ENCODE measurements at regions not wholly inside any gene's neighbourhood (a gene's known extent, or its start where the extent isn't known, plus 50 kb on each side); places are given as distances from the start of the nearest gene placed in this dataset.

DNA sequence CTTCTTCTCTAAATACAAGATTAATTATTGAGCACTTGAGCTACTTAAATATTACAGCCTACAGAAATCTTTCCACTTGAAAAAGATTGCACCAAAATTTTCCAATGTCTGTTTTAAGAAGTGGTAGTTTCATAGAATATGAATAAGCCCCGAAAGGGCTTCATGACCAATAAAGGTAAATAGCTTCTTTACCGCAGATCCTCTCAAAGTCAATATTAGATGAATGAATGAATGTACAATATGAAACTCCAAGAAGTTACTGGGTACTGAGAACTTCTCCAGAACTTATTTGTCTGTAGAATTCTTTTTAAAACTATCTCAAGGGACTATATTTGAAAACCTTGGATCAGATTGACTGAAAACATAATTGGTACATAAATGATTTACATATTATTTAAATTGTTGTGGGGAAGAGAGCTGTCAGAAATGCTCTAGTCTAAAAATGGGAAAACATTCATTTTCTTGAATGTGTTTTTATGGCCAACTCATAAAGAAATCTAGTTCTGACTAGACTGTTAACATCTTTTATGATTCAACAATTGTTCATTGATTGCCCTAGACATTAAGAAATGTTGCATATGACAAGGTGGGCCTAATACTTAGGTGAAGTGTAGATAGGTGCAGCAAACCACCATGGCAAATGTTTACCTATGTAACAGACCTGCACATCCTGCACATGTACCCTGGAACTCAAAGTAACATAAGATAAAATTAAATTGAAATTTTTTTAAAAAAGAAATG lies 227.0 kb downstream of the SPRY2 start:
- Histone ChIP-seq H3K4me3 (ENCODE audit: low read length in 2 of 2) (no peak overlapping the region), H3K36me3 (ENCODE audit: control insufficient read depth in 2 of 2, insufficient read depth in 2 of 2, low read length in 1 of 2) (no peaks in the 10 kb centered on the region), H3K27ac (ENCODE audit: low read depth in 1 of 2, low read length in 1 of 2) (no peak overlapping the region), H3K9me3 (ENCODE audit: control insufficient read depth in 2 of 2, insufficient read depth in 1 of 2, low read length in 1 of 2) (no peaks in the 10 kb centered on the region), H3K4me1 (ENCODE audit: control insufficient read depth in 2 of 2, insufficient read depth in 2 of 2, low read length in 2 of 2) (no peaks in the 10 kb centered on the region), H3K27me3 (ENCODE audit: control insufficient read depth in 2 of 2, insufficient read depth in 1 of 2, low read length in 1 of 2) (no peaks in the 10 kb centered on the region)
- no peak for DNase-seq (ENCODE audit: low read depth in 6 of 9, low spot score in 9 of 9)
- whole genome bisulfite sequencing, result 96% methylated on average over 2 of the region's 2 CpGs

DNA sequence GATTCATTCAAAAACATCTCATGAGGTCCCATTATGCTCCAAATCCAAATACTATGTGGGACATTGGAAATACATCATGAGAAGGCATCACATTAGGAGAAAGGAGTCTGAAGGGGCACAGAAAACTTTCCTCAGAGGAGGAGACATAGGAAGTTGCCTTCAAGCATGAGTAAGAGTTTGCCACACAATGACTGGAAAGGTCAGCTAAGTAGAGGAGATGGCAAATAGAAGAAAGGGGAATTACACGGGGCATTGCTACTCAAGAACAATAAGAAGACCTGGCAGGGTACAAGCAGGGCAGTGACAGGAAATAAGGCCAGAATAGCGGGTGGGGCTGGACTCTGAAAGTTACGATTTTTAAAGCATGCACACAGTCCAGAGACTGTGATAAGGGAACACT lies 231.6 kb downstream of the SPRY2 start:
- no peak overlapping the region for H3K27ac ChIP-seq (ENCODE audit: low read depth in 1 of 2, low read length in 1 of 2)
- H3K9me3 ChIP-seq (ENCODE audit: control insufficient read depth in 2 of 2, insufficient read depth in 1 of 2, low read length in 1 of 2), result no peaks in the 10 kb centered on the region
- no peak for DNase-seq (ENCODE audit: low read depth in 6 of 9, low spot score in 9 of 9)
- no peaks in the 10 kb centered on the region for H3K27me3 ChIP-seq (ENCODE audit: control insufficient read depth in 2 of 2, insufficient read depth in 1 of 2, low read length in 1 of 2)
- H3K4me1 ChIP-seq (ENCODE audit: control insufficient read depth in 2 of 2, insufficient read depth in 2 of 2, low read length in 2 of 2), result no peaks in the 10 kb centered on the region
- WGBS, result 90% methylated on average over 3 of the region's 3 CpGs
- H3K36me3 ChIP-seq (ENCODE audit: control insufficient read depth in 2 of 2, insufficient read depth in 2 of 2, low read length in 1 of 2), result no peaks in the 10 kb centered on the region
- H3K4me3 ChIP-seq (ENCODE audit: low read length in 2 of 2), result no peak overlapping the region

DNA sequence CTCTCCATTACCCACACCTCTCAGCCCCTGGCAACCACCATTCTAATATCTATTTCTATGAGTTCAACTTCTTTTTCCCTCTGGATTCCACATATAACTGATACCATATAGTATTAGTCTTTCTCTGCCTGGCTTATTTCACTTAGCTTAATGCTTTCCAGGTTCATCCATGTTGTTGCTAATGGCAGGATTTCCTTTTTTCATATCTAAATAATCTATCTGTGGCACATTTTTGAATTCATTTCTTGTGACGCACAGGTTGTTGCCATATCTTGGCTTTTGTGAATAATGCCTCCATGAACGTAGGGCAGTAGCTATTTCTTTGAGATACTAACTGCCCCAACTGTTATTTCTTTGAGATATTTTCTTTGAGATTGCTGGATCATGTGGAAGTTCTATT lies 235.6 kb downstream of the SPRY2 start:
- no peak overlapping the region for H3K4me3 ChIP-seq (ENCODE audit: low read length in 2 of 2)
- no peaks in the 10 kb centered on the region for H3K36me3 ChIP-seq (ENCODE audit: control insufficient read depth in 2 of 2, insufficient read depth in 2 of 2, low read length in 1 of 2)
- H3K9me3 ChIP-seq (ENCODE audit: control insufficient read depth in 2 of 2, insufficient read depth in 1 of 2, low read length in 1 of 2), result no peaks in the 10 kb centered on the region
- whole genome bisulfite sequencing, result 97% methylated on average over 2 of the region's 2 CpGs
- no peaks in the 10 kb centered on the region for H3K27me3 ChIP-seq (ENCODE audit: control insufficient read depth in 2 of 2, insufficient read depth in 1 of 2, low read length in 1 of 2)
- no peaks in the 10 kb centered on the region for H3K4me1 ChIP-seq (ENCODE audit: control insufficient read depth in 2 of 2, insufficient read depth in 2 of 2, low read length in 2 of 2)
- no peak overlapping the region for H3K27ac ChIP-seq (ENCODE audit: low read depth in 1 of 2, low read length in 1 of 2)
- no peak for DNase-seq (ENCODE audit: low read depth in 6 of 9, low spot score in 9 of 9)

DNA sequence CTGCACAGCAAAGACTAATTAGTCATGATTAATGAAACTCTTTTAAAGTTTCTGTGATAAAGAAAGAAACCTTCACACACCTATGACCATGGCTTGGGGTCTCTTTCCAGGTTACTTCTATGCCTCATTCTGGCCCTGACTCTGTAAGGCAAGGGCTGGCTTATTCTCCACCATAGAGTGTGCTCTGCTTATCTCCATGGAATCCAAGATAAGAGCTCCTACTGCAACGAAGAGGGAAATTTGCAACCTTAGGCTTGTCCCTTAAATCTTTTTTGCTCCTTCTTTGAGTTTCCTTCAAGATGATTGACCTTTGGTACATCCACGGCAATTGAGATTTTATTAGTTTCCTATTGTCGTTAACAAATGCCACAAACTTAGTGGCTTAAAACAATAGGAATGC lies 239.9 kb downstream of the SPRY2 start:
- Histone ChIP-seq H3K4me1 (ENCODE audit: control insufficient read depth in 2 of 2, insufficient read depth in 2 of 2, low read length in 2 of 2) (no peaks in the 10 kb centered on the region), H3K27me3 (ENCODE audit: control insufficient read depth in 2 of 2, insufficient read depth in 1 of 2, low read length in 1 of 2) (no peaks in the 10 kb centered on the region), H3K9me3 (ENCODE audit: control insufficient read depth in 2 of 2, insufficient read depth in 1 of 2, low read length in 1 of 2) (no peaks in the 10 kb centered on the region), H3K4me3 (ENCODE audit: low read length in 2 of 2) (no peak overlapping the region), H3K36me3 (ENCODE audit: control insufficient read depth in 2 of 2, insufficient read depth in 2 of 2, low read length in 1 of 2) (no peaks in the 10 kb centered on the region), H3K27ac (ENCODE audit: low read depth in 1 of 2, low read length in 1 of 2) (no peak overlapping the region)
- WGBS, result 87% methylated on average over 3 of the region's 3 CpGs
- no peak for DNase-seq (ENCODE audit: low read depth in 6 of 9, low spot score in 9 of 9)

DNA sequence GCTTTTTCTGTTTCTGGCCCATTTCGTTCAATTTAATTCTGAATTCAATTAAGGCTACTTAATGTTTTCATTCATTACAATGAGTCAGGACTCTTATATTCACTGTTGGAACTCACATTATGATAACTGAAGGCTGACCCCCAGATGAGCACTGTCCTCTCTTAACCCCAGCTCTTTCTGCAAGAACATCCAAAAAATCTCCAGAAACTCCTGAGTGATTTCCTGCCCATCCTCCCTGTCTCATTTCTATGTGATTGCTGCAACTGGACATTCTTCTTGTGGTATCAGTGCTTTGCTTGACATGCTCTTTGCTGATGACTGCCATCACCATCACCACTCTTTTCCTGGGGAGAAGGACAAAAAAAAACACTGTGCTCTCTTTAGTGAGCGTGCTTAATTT lies 240.3 kb downstream of the SPRY2 start:
- Histone ChIP-seq H3K36me3 (ENCODE audit: control insufficient read depth in 2 of 2, insufficient read depth in 2 of 2, low read length in 1 of 2) (no peaks in the 10 kb centered on the region), H3K27me3 (ENCODE audit: control insufficient read depth in 2 of 2, insufficient read depth in 1 of 2, low read length in 1 of 2) (no peaks in the 10 kb centered on the region), H3K9me3 (ENCODE audit: control insufficient read depth in 2 of 2, insufficient read depth in 1 of 2, low read length in 1 of 2) (no peaks in the 10 kb centered on the region), H3K4me3 (ENCODE audit: low read length in 2 of 2) (no peak overlapping the region), H3K27ac (ENCODE audit: low read depth in 1 of 2, low read length in 1 of 2) (no peak overlapping the region), H3K4me1 (ENCODE audit: control insufficient read depth in 2 of 2, insufficient read depth in 2 of 2, low read length in 2 of 2) (no peaks in the 10 kb centered on the region)
- DNase-seq (ENCODE audit: low read depth in 6 of 9, low spot score in 9 of 9), result no peak
- 97% methylated on average over 2 of the region's 2 CpGs for WGBS

DNA sequence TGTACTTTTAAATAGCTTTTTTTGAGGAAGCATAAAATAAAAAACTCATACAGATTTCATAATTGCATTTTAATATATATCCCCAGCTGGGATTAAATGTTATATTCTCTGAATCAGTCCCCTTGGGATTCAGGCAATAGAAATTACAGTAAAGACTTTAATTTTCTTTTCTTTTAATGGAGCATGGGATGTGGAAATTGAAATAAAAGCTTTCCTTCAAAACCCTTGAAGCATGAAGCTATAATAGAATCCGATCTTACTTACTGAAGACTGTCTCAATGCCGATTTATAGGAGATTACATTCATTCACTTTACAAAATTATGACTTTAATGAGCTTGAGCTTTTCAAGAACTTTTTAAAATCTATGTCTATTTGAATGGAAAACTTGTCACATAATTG lies 243.4 kb downstream of the SPRY2 start:
- 99% methylated on average over 2 of the region's 2 CpGs for WGBS
- Histone ChIP-seq H3K9me3 (ENCODE audit: control insufficient read depth in 2 of 2, insufficient read depth in 1 of 2, low read length in 1 of 2) (no peaks in the 10 kb centered on the region), H3K4me1 (ENCODE audit: control insufficient read depth in 2 of 2, insufficient read depth in 2 of 2, low read length in 2 of 2) (no peaks in the 10 kb centered on the region), H3K27ac (ENCODE audit: low read depth in 1 of 2, low read length in 1 of 2) (no peak overlapping the region), H3K27me3 (ENCODE audit: control insufficient read depth in 2 of 2, insufficient read depth in 1 of 2, low read length in 1 of 2) (no peaks in the 10 kb centered on the region), H3K4me3 (ENCODE audit: low read length in 2 of 2) (no peak overlapping the region), H3K36me3 (ENCODE audit: control insufficient read depth in 2 of 2, insufficient read depth in 2 of 2, low read length in 1 of 2) (no peaks in the 10 kb centered on the region)
- DNase-seq (ENCODE audit: low read depth in 6 of 9, low spot score in 9 of 9), result no peak

DNA sequence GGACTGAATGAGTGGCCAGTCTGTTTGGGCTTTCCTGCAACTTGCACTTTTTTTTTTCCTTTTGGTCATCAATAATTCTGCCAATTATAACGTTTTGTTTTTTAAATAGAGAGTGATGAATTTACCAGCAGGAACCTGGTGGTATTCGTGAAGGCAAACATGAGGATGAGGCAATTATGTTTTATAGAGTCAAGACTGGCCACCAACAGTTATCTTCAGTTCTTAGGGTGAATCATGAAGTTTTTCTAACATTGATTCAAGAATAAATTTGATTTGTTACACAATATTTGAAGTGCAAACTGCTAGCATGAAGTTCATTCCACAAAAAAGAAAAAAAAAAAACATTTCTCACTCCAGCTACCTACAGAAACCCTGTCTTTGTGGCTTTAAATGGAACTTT lies 244.5 kb downstream of the SPRY2 start:
- H3K4me3 ChIP-seq (ENCODE audit: low read length in 2 of 2), result no peak overlapping the region
- DNase-seq (ENCODE audit: low read depth in 6 of 9, low spot score in 9 of 9), result no peak
- WGBS, result 87% methylated on average over 2 of the region's 2 CpGs
- no peak overlapping the region for H3K27ac ChIP-seq (ENCODE audit: low read depth in 1 of 2, low read length in 1 of 2)
- H3K9me3 ChIP-seq (ENCODE audit: control insufficient read depth in 2 of 2, insufficient read depth in 1 of 2, low read length in 1 of 2), result no peaks in the 10 kb centered on the region
- no peaks in the 10 kb centered on the region for H3K36me3 ChIP-seq (ENCODE audit: control insufficient read depth in 2 of 2, insufficient read depth in 2 of 2, low read length in 1 of 2)
- H3K4me1 ChIP-seq (ENCODE audit: control insufficient read depth in 2 of 2, insufficient read depth in 2 of 2, low read length in 2 of 2), result no peaks in the 10 kb centered on the region
- no peaks in the 10 kb centered on the region for H3K27me3 ChIP-seq (ENCODE audit: control insufficient read depth in 2 of 2, insufficient read depth in 1 of 2, low read length in 1 of 2)

DNA sequence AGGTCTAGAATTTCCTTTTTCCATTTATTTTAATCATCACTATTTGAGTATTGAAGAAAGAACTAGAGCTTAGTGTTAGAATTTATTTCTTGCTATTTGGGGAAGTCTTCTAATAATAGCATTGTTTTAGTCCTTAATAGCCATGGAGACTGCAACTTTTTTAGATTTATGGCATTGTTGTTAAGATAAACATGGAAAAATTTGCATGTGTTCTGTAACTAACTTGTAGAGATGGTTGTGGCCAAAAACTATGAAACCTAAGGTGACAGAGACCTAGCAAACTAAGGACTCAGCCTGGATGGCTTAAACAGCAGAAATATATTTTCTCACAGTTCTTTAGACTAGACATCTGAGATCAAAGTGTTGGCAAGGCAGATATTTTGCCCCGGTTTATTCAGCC lies 246.4 kb downstream of the SPRY2 start:
- Histone ChIP-seq H3K4me3 (ENCODE audit: low read length in 2 of 2) (no peak overlapping the region), H3K27ac (ENCODE audit: low read depth in 1 of 2, low read length in 1 of 2) (no peak overlapping the region), H3K9me3 (ENCODE audit: control insufficient read depth in 2 of 2, insufficient read depth in 1 of 2, low read length in 1 of 2) (no peaks in the 10 kb centered on the region), H3K36me3 (ENCODE audit: control insufficient read depth in 2 of 2, insufficient read depth in 2 of 2, low read length in 1 of 2) (no peaks in the 10 kb centered on the region), H3K27me3 (ENCODE audit: control insufficient read depth in 2 of 2, insufficient read depth in 1 of 2, low read length in 1 of 2) (no peaks in the 10 kb centered on the region), H3K4me1 (ENCODE audit: control insufficient read depth in 2 of 2, insufficient read depth in 2 of 2, low read length in 2 of 2) (no peaks in the 10 kb centered on the region)
- DNase-seq (ENCODE audit: low read depth in 6 of 9, low spot score in 9 of 9), result no peak
- 91% methylated on average over 1 of the region's 1 CpG for WGBS

DNA sequence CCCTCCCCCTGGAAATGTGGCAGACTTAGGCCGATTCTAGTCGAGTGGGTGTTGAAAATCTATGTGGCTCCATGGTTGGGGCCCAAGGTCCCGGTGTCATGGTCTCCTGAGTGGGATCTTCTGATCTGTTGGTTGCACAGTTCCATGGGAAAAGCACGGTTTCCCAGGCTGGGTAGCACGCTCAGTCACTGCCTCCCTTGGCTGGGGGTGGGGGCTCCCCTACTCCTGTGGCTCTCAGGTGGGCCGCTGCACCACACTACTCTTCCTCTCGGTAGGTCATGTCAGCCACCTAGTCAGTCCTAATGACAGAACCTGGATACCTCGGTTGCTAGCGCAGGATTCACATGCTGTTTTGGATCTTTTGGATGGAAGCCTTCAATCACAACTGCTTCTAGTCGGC lies 247.0 kb downstream of the SPRY2 start:
- H3K9me3 ChIP-seq (ENCODE audit: control insufficient read depth in 2 of 2, insufficient read depth in 1 of 2, low read length in 1 of 2), result no peaks in the 10 kb centered on the region
- DNase-seq (ENCODE audit: low read depth in 6 of 9, low spot score in 9 of 9), result no peak
- no peaks in the 10 kb centered on the region for H3K4me1 ChIP-seq (ENCODE audit: control insufficient read depth in 2 of 2, insufficient read depth in 2 of 2, low read length in 2 of 2)
- WGBS, result 96% methylated on average over 10 of the region's 10 CpGs
- H3K4me3 ChIP-seq (ENCODE audit: low read length in 2 of 2), result no peak overlapping the region
- H3K27ac ChIP-seq (ENCODE audit: low read depth in 1 of 2, low read length in 1 of 2), result no peak overlapping the region
- no peaks in the 10 kb centered on the region for H3K27me3 ChIP-seq (ENCODE audit: control insufficient read depth in 2 of 2, insufficient read depth in 1 of 2, low read length in 1 of 2)
- no peaks in the 10 kb centered on the region for H3K36me3 ChIP-seq (ENCODE audit: control insufficient read depth in 2 of 2, insufficient read depth in 2 of 2, low read length in 1 of 2)

All from thymus (tissue), 11 donors.